GM21447 (cell line): ENCODE measurements at regions not wholly inside any gene's neighbourhood (a gene's known extent, or its start where the extent isn't known, plus 50 kb on each side); places are given as distances from the start of the nearest gene placed in this dataset.
"Not testable (repeated sequence)": the region's sequence is repeated elsewhere in the genome, so short reads cannot be mapped to it uniquely, and the experiment has no call there.

ENCODE experiments used
- ATAC-seq: cut with Tn5 transposase; IDR thresholded peaks from one replicate; pipeline ENCODE4 v1.9.1; 2021; ENCODE audit not compliant: unreplicated experiment

DNA sequence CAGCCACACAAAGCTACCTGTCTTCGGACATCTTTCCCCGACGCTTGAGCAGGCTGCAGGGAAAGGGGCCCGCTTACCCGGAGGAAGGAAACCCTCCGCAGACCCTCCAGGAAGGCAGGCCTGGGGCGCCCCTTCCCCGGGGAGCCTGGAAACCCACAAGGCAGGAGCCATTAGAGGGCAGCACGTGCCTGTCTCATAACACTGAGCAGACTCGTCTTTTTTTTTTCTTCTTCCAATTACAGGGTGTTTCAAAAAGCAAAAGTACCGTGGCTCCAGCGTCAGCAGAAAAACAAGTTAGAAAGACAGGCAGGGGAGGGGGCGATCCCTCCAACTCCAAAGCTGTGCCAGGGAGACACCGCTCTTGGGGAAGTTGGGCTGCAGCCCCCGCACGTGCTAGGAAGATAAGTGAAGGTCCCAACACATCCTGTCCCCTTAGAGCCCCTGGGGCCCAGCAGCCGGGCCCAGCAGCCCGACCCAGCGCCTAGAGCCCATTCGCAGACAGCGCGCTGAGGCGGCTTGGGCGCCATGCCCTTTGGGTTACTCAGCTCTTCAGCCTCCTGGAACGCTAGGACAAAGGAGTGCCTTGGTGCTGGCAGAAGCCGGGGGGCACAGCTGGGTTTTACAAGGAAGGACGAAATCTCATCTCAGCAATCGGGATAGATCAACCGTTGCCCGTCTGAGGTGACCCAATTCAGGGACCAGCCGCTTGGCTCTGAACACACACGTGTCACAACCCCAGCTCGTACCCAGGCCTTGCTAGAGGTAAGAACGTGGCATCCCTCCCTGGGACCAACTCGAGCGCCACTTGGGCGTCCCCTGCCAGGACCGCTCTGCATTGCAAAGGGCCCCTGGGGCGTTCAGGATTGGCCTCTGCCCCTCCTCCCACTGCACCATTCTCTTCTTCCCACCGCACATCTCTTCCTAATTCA, 136.3 kb downstream of the LY86 start:
- no peak for ATAC-seq

DNA sequence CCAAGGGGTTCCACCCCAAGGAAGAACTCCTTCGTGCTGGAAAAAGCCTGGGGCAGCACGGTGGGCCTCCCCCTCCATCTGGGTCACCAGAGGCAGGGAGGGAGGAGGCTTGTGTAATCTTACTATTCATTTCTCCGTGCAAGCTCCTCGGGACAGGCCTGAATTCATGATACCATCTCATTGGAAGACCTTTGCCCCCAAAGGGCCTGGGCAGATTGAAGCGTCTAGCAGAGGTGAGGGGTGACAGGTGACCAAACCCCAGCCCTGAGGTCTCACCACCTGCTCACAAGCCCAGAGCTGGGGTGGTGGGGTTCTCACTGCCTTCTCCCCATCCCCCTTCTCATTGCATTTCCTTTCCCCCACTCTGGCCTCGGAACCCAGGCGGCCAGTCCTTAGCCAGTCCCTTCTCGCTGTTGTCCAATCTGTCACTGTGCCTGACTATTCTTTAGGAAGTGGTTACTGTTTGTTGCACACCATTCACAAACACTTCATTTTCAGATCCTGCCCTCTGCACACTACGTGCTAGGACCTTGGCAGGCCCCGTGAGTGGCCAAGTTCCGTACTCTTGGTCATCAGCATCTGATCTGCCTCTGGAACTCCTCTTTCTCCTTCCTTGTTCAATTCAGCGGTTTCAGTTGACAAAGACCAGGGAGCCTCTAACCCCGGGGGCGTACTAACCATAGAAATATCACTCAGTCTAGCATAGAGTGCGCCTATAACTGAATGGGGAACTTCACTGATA, 137.1 kb downstream of the LY86 start:
- no peak for ATAC-seq

DNA sequence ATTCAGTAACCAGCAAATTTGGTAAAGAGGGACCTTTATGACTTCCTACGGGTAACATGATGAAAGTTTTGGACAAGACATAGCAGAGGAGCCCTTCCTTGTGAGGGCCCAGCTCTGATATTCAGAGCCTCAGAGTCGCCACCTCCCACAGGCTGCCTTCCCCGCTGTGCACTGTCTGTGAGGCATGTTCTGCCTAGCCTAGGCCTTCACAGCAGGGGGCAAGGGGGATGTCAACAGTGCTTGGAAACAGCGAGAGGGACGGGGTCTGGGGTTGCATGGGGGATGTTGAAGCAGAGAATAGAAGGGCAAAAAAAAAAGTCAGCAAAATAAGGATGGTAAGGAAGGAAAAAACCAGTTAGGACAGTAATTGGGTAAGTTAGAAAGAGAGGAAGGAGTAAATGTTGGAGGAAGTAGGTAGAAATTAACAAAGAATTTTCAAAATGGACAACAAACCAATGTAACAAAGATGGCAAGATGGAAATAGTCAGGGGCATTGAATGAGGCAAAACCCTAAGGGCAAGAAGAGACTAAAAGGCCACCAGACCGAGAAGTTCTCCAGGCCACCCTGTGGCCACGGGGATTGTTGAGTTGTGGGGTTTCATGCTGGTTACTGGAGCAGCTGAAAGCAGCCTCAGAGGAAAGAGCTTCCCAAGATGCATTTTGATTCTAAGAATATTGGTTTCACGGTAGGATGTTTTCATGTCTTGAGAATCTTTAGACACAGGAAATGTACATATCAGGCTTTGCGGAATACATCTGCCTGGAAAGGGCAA, 139.8 kb downstream of the LY86 start:
- ATAC-seq: no peak

GRCh38 chr6:6729971-6730370, 141.5 kb downstream of the LY86 start:
- no peak for ATAC-seq

DNA sequence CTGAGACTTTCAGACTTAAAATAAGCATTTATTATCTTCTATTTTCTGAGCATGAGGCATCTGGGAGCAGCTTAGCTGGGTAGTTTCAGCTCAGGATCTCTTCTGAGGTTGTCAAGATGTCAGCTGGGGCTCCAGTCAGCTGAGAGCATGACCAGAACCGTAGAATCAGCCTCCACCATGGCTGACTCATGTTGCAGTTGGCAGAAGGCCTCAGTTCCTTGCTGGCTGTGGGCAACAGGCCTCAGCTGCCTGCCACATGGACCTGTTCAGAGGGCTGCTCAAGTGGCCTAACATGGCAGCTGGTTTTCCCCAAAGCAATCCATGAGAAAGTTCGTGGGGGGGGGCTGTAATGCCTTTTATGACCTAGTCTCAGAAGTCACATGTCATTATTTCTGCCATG, 142.3 kb downstream of the LY86 start:
- ATAC-seq: no peak

DNA sequence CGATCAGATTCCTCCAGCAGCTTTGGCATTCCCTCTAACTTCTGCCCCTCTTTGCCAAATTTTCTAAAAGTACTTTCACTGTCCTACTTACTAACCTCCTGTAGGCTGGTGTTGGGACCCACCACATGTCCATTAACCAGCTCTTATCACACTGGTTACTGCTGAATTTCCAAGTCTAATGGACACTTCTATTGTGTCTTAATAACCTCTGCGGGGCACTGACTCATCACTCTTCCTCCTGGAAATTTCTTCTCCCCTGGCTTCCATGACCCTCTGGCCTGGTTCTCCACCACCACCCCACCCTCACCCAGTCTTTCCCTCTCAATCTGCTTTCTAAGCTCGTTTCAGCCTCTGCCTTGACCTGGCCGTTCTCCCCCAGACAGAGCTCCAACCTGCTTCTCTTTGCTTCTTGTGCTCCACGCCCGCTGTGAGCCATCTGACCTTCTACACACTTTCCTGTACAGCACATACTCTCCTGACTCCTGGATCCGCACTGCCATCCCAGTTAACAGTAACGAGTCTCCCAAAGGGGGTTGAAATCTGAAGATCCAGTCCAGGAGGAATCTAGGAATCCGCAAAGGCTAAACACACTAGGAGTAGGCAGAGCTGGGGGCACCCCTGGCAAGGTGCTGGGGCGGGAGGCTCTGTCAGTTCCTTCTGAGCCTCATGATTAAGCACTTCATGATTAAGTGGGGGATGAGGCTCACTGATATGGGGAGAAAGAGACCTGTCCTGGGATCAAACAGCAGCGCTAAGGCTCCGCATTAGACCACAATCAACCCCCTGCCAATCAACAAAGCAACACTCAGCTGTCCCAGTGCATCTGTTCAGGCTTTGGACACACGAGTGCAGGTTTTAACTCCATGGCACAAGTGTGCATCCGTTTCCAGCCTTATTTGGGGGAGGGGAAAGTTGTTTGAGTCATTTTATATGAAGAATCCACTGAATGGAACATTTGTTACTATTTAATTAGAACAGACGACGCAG, 146.3 kb downstream of the LY86 start:
- no peak for ATAC-seq

DNA sequence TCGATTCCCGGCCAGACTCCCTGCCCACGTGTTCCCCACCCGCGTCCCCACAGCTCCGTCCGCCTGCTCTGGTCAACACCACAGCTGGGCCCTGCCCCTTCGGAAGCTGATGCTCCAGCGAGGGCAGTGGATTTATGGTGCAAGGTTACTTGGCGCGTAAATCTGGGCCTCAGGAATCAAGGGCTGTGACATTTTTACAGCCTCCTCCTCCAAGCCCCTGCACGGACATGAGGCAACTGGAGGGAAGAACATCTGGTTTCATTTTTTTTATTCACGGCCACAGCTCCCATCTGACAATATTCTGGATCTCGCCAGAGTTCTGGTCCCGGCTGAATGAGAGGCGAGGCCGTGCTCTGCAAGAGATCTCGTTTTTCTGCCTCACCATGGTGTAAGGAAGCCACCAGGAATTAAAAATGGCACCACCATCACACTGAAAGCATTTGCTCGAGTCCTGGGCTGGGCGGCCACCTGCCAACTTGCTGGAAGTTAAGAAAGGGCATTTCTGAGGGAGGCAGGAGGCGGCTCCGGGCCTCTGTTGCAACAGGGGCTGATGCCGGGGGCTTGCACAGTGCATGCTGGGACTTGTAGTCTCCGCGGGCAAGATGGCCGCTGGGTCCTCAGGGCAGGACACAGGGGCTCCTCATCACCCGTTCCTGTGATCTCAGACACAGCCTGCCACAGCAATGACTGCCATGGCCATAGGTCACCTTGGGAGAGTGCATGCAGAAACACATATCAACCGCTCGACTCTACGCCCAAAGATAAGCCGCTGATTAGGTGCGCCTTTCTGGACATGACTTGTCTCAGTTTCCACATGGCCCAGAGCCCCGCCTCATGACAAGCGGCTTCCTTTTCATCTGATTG, 148.5 kb downstream of the LY86 start:
- no peak for ATAC-seq

GRCh38 chr6:6737671-6738070, 149.2 kb downstream of the LY86 start:
- no peak for ATAC-seq

DNA sequence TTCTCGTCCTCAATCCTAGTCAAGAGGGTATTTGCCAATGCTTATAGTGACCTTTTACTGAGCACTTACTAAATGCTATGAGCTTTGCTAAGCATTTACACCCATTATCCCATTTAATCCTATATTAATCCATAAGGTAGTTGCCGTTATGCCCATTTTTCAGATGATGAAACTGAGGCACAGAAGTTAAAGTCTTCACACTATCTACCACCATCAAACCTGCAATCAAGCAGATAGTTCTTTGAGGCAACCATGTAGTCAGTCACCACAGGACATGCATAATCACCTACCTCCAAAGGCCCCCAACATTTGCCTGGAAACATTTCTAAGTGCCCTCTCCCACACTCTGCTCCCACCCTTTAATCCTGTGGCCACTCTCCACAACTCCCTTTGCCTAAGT, 149.6 kb downstream of the LY86 start:
- ATAC-seq: no peak

DNA sequence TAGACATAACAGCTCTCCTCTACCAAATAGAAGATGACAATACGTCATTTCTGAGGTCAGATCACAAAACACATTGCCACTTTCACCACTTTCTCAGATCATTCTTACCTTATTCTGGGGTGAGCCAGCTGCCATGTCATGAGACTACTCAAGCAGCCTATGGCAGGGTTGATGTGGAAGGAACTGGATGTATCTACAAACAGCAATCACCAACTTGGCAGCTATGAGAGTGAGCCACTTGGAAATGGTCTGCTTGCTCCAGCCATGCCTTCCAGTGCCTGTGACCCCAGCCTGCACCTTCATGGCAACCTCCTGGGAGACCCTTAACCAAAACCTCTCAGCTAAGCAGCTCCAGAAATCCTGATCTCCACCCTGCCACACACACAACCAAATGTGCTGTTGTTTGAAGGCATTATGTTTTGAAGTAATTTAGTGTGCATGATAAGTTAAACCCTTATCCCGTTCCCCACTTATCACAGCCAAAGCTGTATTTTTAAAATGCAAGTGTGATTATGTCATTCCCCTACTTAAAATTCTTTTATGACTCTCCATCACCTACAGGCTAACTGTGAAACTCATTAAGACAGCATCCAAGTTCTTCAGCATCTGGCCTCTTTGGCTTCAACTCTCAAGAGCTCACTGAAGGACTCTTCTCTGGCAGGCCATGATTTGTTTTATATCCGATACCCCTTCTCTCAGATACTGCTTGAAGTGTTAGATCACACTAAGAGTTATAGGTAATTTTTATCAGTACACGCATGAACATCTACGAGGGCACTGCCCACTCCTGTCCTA, 150.6 kb downstream of the LY86 start:
- no peak for ATAC-seq

DNA sequence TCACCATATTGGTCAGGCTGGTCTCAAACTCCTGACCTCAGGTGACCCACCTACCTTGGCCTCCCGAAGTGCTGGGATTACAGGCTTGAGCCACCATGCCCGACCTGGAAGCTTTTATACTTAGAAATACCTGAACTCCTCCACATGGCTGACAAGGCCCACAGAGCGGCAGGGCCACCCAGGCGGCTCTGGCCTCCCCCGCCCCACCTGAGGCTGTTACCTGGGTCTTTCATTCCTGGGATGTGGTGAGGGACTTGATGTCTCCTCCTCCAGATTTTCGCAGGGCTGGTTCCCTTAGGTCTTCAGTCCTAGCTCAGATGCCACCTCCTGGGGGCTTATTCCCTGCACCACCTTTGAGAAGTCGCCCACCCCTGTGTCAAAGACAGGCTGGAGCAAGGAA, 152.1 kb downstream of the LY86 start:
- ATAC-seq: no peak

DNA sequence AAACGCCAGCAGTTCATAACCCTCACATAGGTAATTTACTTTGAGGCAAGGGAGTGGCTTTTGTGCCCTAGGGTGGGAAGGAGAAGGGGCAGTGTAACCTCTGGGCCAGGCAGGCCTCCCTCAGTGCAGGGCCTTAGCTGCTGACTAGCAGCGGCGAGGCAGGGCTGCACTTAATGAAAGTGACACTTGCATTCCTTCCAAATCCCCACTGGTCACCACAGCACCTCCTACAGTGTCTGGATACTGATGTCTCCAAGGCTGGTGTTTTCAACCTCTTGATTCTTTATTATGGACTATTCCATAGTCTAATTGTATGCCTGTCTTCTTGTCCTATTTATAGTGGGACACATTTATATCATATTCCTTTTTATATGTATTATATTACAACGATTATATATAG, 152.7 kb downstream of the LY86 start:
- ATAC-seq: no peak

GRCh38 chr6:6742535-6742934, 154.0 kb downstream of the LY86 start:
- no peak for ATAC-seq

- ATAC-seq: no peak
These were observed 156.0 kb downstream of the LY86 start for GRCh38 chr6:6744551-6744950.

- ATAC-seq: not testable (repeated sequence)
These were observed 157.3 kb downstream of the LY86 start for GRCh38 chr6:6745637-6746332.

DNA sequence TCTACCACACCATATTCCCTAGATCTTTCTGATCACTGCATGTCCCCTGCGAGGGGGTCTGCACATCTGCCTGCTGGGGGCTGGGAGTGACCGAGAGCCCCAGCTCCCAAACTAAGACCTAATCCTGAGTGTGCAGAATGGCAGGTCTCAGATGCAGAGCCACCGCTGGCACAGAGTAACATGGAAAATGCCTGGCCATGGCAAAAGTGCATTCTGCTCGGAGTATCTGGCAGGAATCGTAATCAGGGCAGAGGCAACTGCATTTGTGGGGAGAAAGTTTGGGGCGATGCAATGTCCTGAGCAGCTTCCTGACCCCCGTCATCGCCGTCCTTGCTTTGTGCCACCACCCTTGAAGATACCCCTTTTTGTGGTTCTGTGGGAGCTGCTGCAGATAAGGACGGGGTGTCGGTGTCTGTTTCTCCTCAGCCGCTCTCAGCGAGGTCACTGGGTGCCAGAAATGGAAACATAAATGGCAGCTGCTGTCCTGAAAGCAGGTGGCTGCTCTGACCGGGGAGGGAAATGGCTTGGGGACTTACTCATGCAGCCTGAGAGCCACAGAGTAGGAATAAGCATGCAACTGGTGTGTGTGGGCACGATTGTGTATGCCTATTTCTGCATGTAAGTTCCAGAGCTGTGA, 157.9 kb downstream of the LY86 start:
- ATAC-seq: no peak

DNA sequence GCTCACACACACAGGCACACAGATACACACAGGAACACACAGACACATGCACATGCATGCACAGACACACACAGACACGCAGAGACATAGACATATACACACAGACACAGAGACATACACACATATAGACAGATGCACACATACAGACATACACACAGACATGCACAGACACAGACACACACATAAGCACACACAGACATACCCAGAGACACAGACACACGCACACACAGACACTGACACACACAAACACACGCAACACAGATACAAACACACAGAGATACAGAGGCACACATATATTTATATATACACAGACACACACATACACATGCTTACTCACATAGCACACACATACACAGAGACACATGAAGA, 158.4 kb downstream of the LY86 start:
- ATAC-seq: no peak

DNA sequence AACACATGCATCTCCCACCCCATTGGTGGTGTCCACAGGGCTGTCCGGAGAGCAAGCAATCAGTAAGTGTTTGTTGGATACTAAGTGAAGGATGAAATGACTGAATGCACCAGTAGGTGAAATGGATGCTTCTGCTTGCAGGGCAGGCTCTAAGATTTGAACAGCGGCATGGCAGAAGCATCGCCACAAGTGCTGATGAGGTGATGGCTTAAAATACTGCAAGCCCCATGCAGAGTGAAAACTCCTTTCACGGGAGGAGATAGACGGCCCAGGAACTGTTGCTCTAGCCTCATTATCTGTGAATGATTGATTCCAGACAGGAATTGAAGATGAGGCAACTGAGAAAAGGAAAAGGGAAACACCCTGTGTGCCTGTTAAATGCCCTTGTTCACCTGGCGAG, 158.9 kb downstream of the LY86 start:
- ATAC-seq: no peak
